Caco-2 (cell line): ENCODE measurements at regions not wholly inside any gene's neighbourhood (a gene's known extent, or its start where the extent isn't known, plus 50 kb on each side); places are given as distances from the start of the nearest gene placed in this dataset.

Source experiments
- BruUV-seq: library from RNA; stranded (reverse); fragments of 400-500 nt; replicated peaks from 2 replicates; lab custom pipeline; 2021; lab: Mats Ljungman, UMichigan
- CTCF ChIA-PET: fragments of 300-600 bp; sonication (Branson Sonifier 250); formaldehyde crosslinking; loops from one replicate; lab custom pipeline; 2022; ENCODE audit warnings: antibody characterized with exemption; lab: Charles Lee
- POLR2A ChIA-PET: fragments of 300-600 bp; sonication (Branson Sonifier 250); formaldehyde crosslinking; loops from one replicate; lab custom pipeline; 2022; ENCODE audit warnings: antibody characterized with exemption; lab: Charles Lee
- DNase-seq, 2 experiments: peaks; one replicate each; pipeline versions ENCODE4 v3.0.0 to v3.0.0-alpha.2; 2020 to 2022
- H3K27me3 ChIP-seq: replicated peaks from 2 replicates; pipeline ENCODE4 v1.6.0; 2011; ENCODE audit warnings: low read length; ENCODE audit not compliant: control insufficient read depth, insufficient read depth
- H3K36me3 ChIP-seq: 2 replicates; pipeline ENCODE4 v1.5.1; 2011; ENCODE audit warnings: low read length; ENCODE audit not compliant: control insufficient read depth, insufficient read depth
- H3K4me1 ChIP-seq: fragments of 250-450 bp; sonication (Bioruptor Pico); 2 replicates; pipeline ENCODE4 v1.5.1; 2020; ENCODE audit warnings: mild to moderate bottlenecking
- H3K4me3 ChIP-seq: 2 replicates; pipeline ENCODE4 v1.5.1; 2011; ENCODE audit warnings: low read depth, mild to moderate bottlenecking, control low read depth, low read length
- H3K9me3 ChIP-seq: fragments of 250-450 bp; sonication (Bioruptor Pico); 2 replicates; pipeline ENCODE4 v1.5.1; 2020; ENCODE audit warnings: mild to moderate bottlenecking, moderate library complexity
- H3K27ac Mint-ChIP-seq: one replicate; pipeline ENCODE4 v1.8.0; 2022; ENCODE audit warnings: mixed read lengths; ENCODE audit not compliant: unreplicated experiment
- H3K27me3 Mint-ChIP-seq: one replicate; pipeline ENCODE4 v1.8.0; 2022; ENCODE audit warnings: mixed read lengths; ENCODE audit not compliant: insufficient read depth, unreplicated experiment
- H3K36me3 Mint-ChIP-seq: one replicate; pipeline ENCODE4 v1.8.0; 2022; ENCODE audit warnings: mild to moderate bottlenecking, mixed read lengths; ENCODE audit not compliant: insufficient read depth, unreplicated experiment
- H3K4me1 Mint-ChIP-seq: one replicate; pipeline ENCODE4 v1.8.0; 2022; ENCODE audit warnings: low read depth, mixed read lengths; ENCODE audit not compliant: unreplicated experiment
- H3K4me3 Mint-ChIP-seq: one replicate; pipeline ENCODE4 v1.8.0; 2022; ENCODE audit warnings: mild to moderate bottlenecking, moderate library complexity, mixed read lengths; ENCODE audit not compliant: unreplicated experiment
- H3K9me3 Mint-ChIP-seq: one replicate; pipeline ENCODE4 v1.8.0; 2022; ENCODE audit warnings: mixed read lengths; ENCODE audit not compliant: unreplicated experiment
- CTCF ChIP-seq, 2 experiments: fragments of 200-600 bp in 1 of 2; IDR thresholded peaks; 1 replicate in 1 of 2; 2 replicates in 1 of 2; pipeline versions ENCODE4 v1.5.1 to v1.8.0; 2011 to 2022; ENCODE audit warnings: antibody characterized with exemption in 1 of 2, control low read depth in 1 of 2, inconsistent platforms in 1 of 2, low read depth in 1 of 2, low read length in 1 of 2, mild to moderate bottlenecking in 1 of 2, moderate library complexity in 1 of 2; ENCODE audit not compliant: insufficient read depth in 1 of 2, severe bottlenecking in 1 of 2, unreplicated experiment in 1 of 2
- intact Hi-C: fragments of 100-400 bp; cut with micrococcal nuclease; formaldehyde crosslinking; loops from one replicate; pipeline ENCODE4 v1.10.0; 2022; ENCODE audit not compliant: unreplicated experiment

- ChIA-PET CTCF (no interaction called here), POLR2A (no interaction called here)
- DNase-seq = no peak
- Histone ChIP-seq H3K4me3 (no peak overlapping the region), H3K9me3 (no peaks in the 10 kb centered on the region), H3K4me1 (no peaks in the 10 kb centered on the region), H3K27me3 (no peaks in the 10 kb centered on the region), H3K36me3 (no peaks in the 10 kb centered on the region)
- no peaks in the 10 kb centered on the region for H3K27me3 Mint-ChIP-seq
- BruUV-seq = no TSS peak
- H3K4me1 Mint-ChIP-seq = peaks cover 6% of the 10 kb centered on the region
- H3K9me3 Mint-ChIP-seq = no peaks in the 10 kb centered on the region
- no peak for TF ChIP-seq CTCF (IDR thresholded peaks at IDR 0.05; ENCODE audit: insufficient read depth in 1 of 2, low read depth in 1 of 2, low read length in 1 of 2, severe bottlenecking in 1 of 2, unreplicated experiment in 1 of 2)
- H3K36me3 Mint-ChIP-seq = no peaks in the 10 kb centered on the region
- no peak overlapping the region for H3K4me3 Mint-ChIP-seq
- intact Hi-C loops = no loop called here
- no peak overlapping the region for H3K27ac Mint-ChIP-seq
Measured at GRCh38 chr3:195017151-195017550, 253.8 kb downstream of the XXYLT1 start.
